Esophagus muscularis mucosa (tissue), 4 donors: ENCODE measurements at regions not wholly inside any gene's neighbourhood (a gene's known extent, or its start where the extent isn't known, plus 50 kb on each side); places are given as distances from the start of the nearest gene placed in this dataset.
A peak's percentile ranks its signal among the peaks of the same experiment; 100 is the strongest.

Experiments
- DNase-seq: peaks from one replicate; pipeline ENCODE4 v3.0.0-alpha.2; 2017; ENCODE audit errors: extremely low spot score
- H3K27ac ChIP-seq, 4 donors: fragments of 200-600 bp; sonication (generic); replicated peaks in 1 of 4; 1 replicate in 3 of 4; 2 replicates in 1 of 4; pipeline ENCODE4 v1.5.1; 2016 to 2019; ENCODE audit warnings: mild to moderate bottlenecking in 1 of 4
- H3K27me3 ChIP-seq, 4 donors: fragments of 200-600 bp; sonication (generic); one replicate each; pipeline versions ENCODE4 v1.5.1 to v1.6.0; 2016 to 2019
- H3K36me3 ChIP-seq, 4 donors: fragments of 200-600 bp; sonication (generic); one replicate each; pipeline ENCODE4 v1.5.1; 2016 to 2019
- H3K4me1 ChIP-seq, 4 donors: fragments of 200-600 bp; sonication (generic); one replicate each; pipeline ENCODE4 v1.5.1; 2016 to 2019
- H3K4me3 ChIP-seq, 4 donors: fragments of 200-600 bp; sonication (generic); 1 replicate in 2 of 4; 2 replicates in 2 of 4; pipeline ENCODE4 v1.5.1; 2016 to 2019; ENCODE audit warnings: mild to moderate bottlenecking in 4 of 4, moderate library complexity in 1 of 4
- H3K9me3 ChIP-seq, 4 donors: fragments of 200-600 bp; sonication (generic); 1 replicate in 3 of 4; 2 replicates in 1 of 4; pipeline ENCODE4 v1.5.1; 2016 to 2019
- EP300 ChIP-seq: sonication (generic); formaldehyde crosslinking; IDR thresholded peaks from one replicate; pipeline ENCODE4 v1.6.1; 2017; ENCODE audit warnings: antibody characterized with exemption
- POLR2A ChIP-seq: fragments of 450-650 bp; IDR thresholded peaks from one replicate; pipeline ENCODE4 v1.6.1; 2017; ENCODE audit warnings: antibody characterized with exemption, moderate library complexity, mild to moderate bottlenecking, low read depth
- POLR2AphosphoS5 ChIP-seq, 2 donors: sonication (generic); formaldehyde crosslinking; IDR thresholded peaks; one replicate each; pipeline ENCODE4 v1.6.1; 2017; ENCODE audit warnings: antibody characterized with exemption in 2 of 2
- WGBS: methylation state at CpG from one replicate; pipeline ENCODE4 v1.1.5; 2018; 5-methylcytosine and 5-hydroxymethylcytosine counted together
- intact Hi-C: fragments of 100-400 bp; cut with DNase I; formaldehyde crosslinking; loops from one replicate; pipeline ENCODE4 v1.15.1; 2023
- TF ChIP-seq, protein P1 (sequence below), 3 experiments: fragments of 200-600 bp in 2 of 3; fragments of 450-650 bp in 1 of 3; sonication (generic) in 2 of 3; IDR thresholded peaks; one replicate each; pipeline ENCODE4 v1.5.1; 2017 to 2019; ENCODE audit warnings: antibody characterized with exemption in 3 of 3, mild to moderate bottlenecking in 2 of 3, moderate library complexity in 1 of 3

DNA sequence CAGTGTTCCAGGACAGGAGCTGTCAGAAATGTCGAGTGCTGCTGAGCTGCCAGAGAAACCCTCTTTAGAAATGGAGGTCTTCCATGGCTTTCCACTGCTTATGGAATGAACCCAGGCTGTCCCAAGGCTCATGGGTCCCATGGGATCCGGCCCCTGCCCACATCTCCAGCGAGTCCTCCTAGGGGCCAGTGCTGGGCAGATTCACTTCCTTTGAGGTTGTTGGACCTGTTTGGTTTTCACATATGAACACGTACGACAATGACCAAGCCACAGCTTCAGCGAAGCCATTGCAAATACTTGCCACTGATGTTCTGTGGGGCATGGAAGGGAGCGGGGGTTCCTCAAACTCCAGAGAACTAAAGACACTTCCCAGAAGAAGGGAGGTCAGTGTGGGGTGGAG lies 483.3 kb downstream of the TBC1D22A start:
- peaks cover 0 to 44% (median 0%) of the 10 kb centered on the region in 4 donors for H3K27me3 ChIP-seq
- DNase-seq, result peak; percentile 82
- no peak overlapping the region for H3K27ac ChIP-seq
- TF ChIP-seq, protein P1, sequence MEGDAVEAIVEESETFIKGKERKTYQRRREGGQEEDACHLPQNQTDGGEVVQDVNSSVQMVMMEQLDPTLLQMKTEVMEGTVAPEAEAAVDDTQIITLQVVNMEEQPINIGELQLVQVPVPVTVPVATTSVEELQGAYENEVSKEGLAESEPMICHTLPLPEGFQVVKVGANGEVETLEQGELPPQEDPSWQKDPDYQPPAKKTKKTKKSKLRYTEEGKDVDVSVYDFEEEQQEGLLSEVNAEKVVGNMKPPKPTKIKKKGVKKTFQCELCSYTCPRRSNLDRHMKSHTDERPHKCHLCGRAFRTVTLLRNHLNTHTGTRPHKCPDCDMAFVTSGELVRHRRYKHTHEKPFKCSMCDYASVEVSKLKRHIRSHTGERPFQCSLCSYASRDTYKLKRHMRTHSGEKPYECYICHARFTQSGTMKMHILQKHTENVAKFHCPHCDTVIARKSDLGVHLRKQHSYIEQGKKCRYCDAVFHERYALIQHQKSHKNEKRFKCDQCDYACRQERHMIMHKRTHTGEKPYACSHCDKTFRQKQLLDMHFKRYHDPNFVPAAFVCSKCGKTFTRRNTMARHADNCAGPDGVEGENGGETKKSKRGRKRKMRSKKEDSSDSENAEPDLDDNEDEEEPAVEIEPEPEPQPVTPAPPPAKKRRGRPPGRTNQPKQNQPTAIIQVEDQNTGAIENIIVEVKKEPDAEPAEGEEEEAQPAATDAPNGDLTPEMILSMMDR (IDR thresholded peaks at IDR 0.05), result no peak
- TF ChIP-seq POLR2A, result no peak
- TF ChIP-seq POLR2AphosphoS5 (IDR thresholded peaks at IDR 0.05), result no peak
- no peak for TF ChIP-seq EP300
- H3K4me3 ChIP-seq, result no peak overlapping the region
- peaks cover 0 to 10% (median 6%) of the 10 kb centered on the region in 4 donors for H3K9me3 ChIP-seq
- intact Hi-C loops, result no loop called here
- no peaks in the 10 kb centered on the region for H3K4me1 ChIP-seq
- H3K36me3 ChIP-seq, result no peaks in the 10 kb centered on the region
- WGBS, result 91% methylated on average over 4 of the region's 7 CpGs

DNA sequence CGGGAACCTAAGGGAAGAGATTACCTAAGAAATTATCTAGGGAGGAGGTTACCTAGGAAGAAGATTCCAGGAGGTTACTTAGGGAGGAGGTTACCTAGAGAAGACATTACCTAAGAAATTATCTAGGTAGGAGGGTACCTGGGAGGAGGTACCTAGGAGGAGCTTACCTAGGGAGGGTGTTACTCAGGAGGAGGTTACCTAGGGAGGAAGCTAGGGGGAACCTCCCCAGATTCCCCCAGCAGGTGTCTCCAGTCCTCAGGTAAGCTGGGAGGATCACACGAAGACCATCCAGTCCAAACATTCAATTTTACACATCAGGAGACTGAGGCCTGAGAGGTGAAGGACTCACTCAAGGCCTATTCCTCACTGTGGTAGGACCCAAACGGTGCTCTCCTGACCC lies 482.8 kb downstream of the TBC1D22A start:
- H3K9me3 ChIP-seq, result peaks cover 0 to 10% (median 6%) of the 10 kb centered on the region in 4 donors
- TF ChIP-seq EP300 (no peak), POLR2A (no peak), POLR2AphosphoS5 (IDR thresholded peaks at IDR 0.05) (no peak)
- TF ChIP-seq, protein P1 (IDR thresholded peaks at IDR 0.05), result no peak
- 82% methylated on average over 2 of the region's 3 CpGs for WGBS
- H3K4me3 ChIP-seq, result no peak overlapping the region
- H3K27me3 ChIP-seq, result peaks cover 0 to 39% (median 0%) of the 10 kb centered on the region in 4 donors
- intact Hi-C loops, result no loop called here
- no peak overlapping the region for H3K27ac ChIP-seq
- H3K4me1 ChIP-seq, result no peaks in the 10 kb centered on the region
- no peaks in the 10 kb centered on the region for H3K36me3 ChIP-seq
- peak; percentile 62 for DNase-seq

DNA sequence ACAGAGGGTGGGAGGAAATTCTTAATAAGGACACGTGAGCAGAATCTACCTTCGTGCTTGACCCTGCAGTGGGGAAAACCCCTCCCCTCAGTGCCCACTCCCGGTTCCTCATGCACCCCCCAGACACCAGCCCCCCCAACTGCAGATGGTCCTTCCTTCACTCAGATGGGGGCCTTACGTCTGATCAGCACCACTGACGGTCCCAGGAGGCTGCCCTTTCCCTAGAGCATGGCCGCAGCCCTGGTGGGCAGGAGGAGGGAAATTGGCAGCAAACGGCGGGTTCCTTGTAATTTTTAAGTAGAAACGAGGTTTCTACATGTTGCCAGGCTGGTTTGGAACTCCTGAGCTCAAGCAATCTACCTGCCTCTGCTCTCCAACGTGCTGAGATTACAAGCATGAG lies 477.7 kb downstream of the TBC1D22A start:
- no peak overlapping the region for H3K27ac ChIP-seq
- DNase-seq, result peak; percentile 53
- WGBS, result 65% methylated on average over 10 of the region's 10 CpGs
- TF ChIP-seq EP300, result no peak
- TF ChIP-seq POLR2AphosphoS5 (IDR thresholded peaks at IDR 0.05), result no peak
- TF ChIP-seq POLR2A, result no peak
- TF ChIP-seq, protein P1 (IDR thresholded peaks at IDR 0.05), result no peak
- intact Hi-C loops, result no loop called here
- H3K4me3 ChIP-seq, result no peak overlapping the region
- no peaks in the 10 kb centered on the region for H3K4me1 ChIP-seq
- H3K27me3 ChIP-seq, result peaks cover 0 to 37% (median 0%) of the 10 kb centered on the region in 4 donors
- H3K9me3 ChIP-seq, result peaks cover 0 to 10% (median 6%) of the 10 kb centered on the region in 4 donors
- H3K36me3 ChIP-seq, result no peaks in the 10 kb centered on the region

DNA sequence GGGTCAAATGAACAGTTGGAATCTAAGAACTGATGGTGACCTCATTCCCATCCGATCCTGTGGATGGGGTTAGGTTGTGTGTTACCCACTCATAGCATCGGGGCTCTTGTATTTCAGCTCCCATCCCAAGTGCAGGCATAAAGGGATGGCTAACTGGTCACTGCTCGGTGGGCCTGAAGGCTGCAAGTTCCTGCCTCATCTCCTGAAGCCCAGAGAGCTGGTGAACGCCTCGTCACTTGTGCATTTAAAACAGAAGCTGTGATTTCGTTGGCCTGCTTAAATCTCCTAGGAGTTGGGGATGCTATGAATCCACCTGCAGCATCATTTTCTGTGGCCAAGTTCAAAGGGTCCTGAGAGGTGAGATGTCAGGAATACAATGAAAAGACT lies 477.0 kb downstream of the TBC1D22A start:
- TF ChIP-seq EP300 (no peak), POLR2AphosphoS5 (IDR thresholded peaks at IDR 0.05) (no peak), POLR2A (no peak)
- TF ChIP-seq, protein P1 (IDR thresholded peaks at IDR 0.05), result no peak
- no peak overlapping the region for H3K4me3 ChIP-seq
- no peaks in the 10 kb centered on the region for H3K36me3 ChIP-seq
- H3K4me1 ChIP-seq, result no peaks in the 10 kb centered on the region
- peaks cover 0 to 35% (median 0%) of the 10 kb centered on the region in 4 donors for H3K27me3 ChIP-seq
- H3K27ac ChIP-seq, result no peak overlapping the region
- 76% methylated on average over 6 of the region's 6 CpGs for WGBS
- H3K9me3 ChIP-seq, result peaks cover 0 to 10% (median 6%) of the 10 kb centered on the region in 4 donors
- peak; percentile 80 for DNase-seq
- intact Hi-C loops, result no loop called here
